IMR-90 (cell line): ENCODE measurements at regions not wholly inside any gene's neighbourhood (a gene's known extent, or its start where the extent isn't known, plus 50 kb on each side); places are given as distances from the start of the nearest gene placed in this dataset.

Experiments used
- ATAC-seq: fragments of 200-7000 bp; cut with Tn5 transposase; 2 replicates; pipeline ENCODE4 v1.9.1; 2020; ENCODE audit warnings: low read depth, mild to moderate bottlenecking, moderate library complexity
- BruUV-seq: library from RNA; stranded (reverse); fragments of 400-500 nt; replicated peaks from 2 replicates; lab custom pipeline; 2021; lab: Mats Ljungman, UMichigan
- CTCF ChIA-PET: fragments of 300-600 bp; formaldehyde crosslinking; extraction: SDS; loops from one replicate; lab custom pipeline; 2021; ENCODE audit warnings: antibody characterized with exemption; lab: Yijun Ruan, JAX
- POLR2A ChIA-PET: fragments of 300-600 bp; sonication (Branson Sonifier 250); formaldehyde crosslinking; loops from one replicate; lab custom pipeline; 2022; ENCODE audit warnings: antibody characterized with exemption; ENCODE audit not compliant: unreplicated experiment; lab: Charles Lee
- DNase-seq: peaks from one replicate; pipeline ENCODE4 v3.0.0; 2013
- H2AFZ ChIP-seq: replicated peaks from 2 replicates; pipeline ENCODE3; 2013; ENCODE audit warnings: low read length, mild to moderate bottlenecking; ENCODE audit not compliant: poor library complexity
- H2AK5ac ChIP-seq: 2 replicates; pipeline ENCODE4 v1.6.1; 2013; ENCODE audit warnings: low read depth, low read length, inconsistent platforms
- H2AK9ac ChIP-seq: replicated peaks from 2 replicates; pipeline ENCODE3; 2013; ENCODE audit warnings: mild to moderate bottlenecking, low read depth, low read length, moderate library complexity; ENCODE audit not compliant: poor library complexity
- H2BK120ac ChIP-seq: 2 replicates; pipeline ENCODE4 v1.6.1; 2013; ENCODE audit warnings: low read depth, low read length, inconsistent platforms
- H2BK15ac ChIP-seq: 3 replicates; pipeline ENCODE4 v1.6.1; 2013; ENCODE audit warnings: low read depth, low read length, inconsistent platforms
- H2BK20ac ChIP-seq: 2 replicates; pipeline ENCODE4 v1.6.1; 2013; ENCODE audit warnings: low read depth, mild to moderate bottlenecking, inconsistent platforms, low read length, moderate library complexity
- H2BK5ac ChIP-seq: 2 replicates; pipeline ENCODE4 v1.6.1; 2013; ENCODE audit warnings: mild to moderate bottlenecking, low read depth, low read length, inconsistent platforms; ENCODE audit not compliant: poor library complexity, severe bottlenecking
- H3K14ac ChIP-seq: replicated peaks from 2 replicates; pipeline ENCODE4 v1.6.1; 2013; ENCODE audit warnings: low read depth, low read length, inconsistent platforms
- H3K18ac ChIP-seq: 2 replicates; pipeline ENCODE4 v1.6.1; 2013; ENCODE audit warnings: low read depth, low read length, control low read depth
- H3K23ac ChIP-seq: 2 replicates; pipeline ENCODE4 v1.6.1; 2013; ENCODE audit warnings: low read depth, low read length, inconsistent platforms
- H3K27ac ChIP-seq: 2 replicates; pipeline ENCODE4 v1.5.1; 2013; ENCODE audit warnings: mild to moderate bottlenecking, control low read depth, low read length; ENCODE audit not compliant: insufficient read depth
- H3K27me3 ChIP-seq: 2 replicates; pipeline ENCODE4 v1.6.1; 2013; ENCODE audit warnings: low read length; ENCODE audit not compliant: control insufficient read depth, insufficient read depth
- H3K36me3 ChIP-seq: 2 replicates; pipeline ENCODE4 v1.6.1; 2013; ENCODE audit warnings: low read length, mixed read lengths; ENCODE audit not compliant: control insufficient read depth, insufficient read depth
- H3K4ac ChIP-seq: 2 replicates; pipeline ENCODE4 v1.6.1; 2013; ENCODE audit warnings: low read depth, low read length, inconsistent platforms
- H3K4me1 ChIP-seq: 2 replicates; pipeline ENCODE4 v1.6.1; 2013; ENCODE audit warnings: low read length, mixed read lengths; ENCODE audit not compliant: control insufficient read depth, insufficient read depth
- H3K4me2 ChIP-seq: 2 replicates; pipeline ENCODE4 v1.6.1; 2013; ENCODE audit warnings: low read depth, mild to moderate bottlenecking, control low read depth, low read length, moderate library complexity
- H3K4me3 ChIP-seq: 2 replicates; pipeline ENCODE4 v1.5.1; 2013; ENCODE audit warnings: low read depth, mild to moderate bottlenecking, control low read depth, low read length, moderate library complexity; ENCODE audit not compliant: insufficient read depth
- H3K56ac ChIP-seq: 2 replicates; pipeline ENCODE4 v1.6.1; 2013; ENCODE audit warnings: low read length, inconsistent platforms; ENCODE audit not compliant: insufficient read depth; ENCODE audit errors: extremely low read depth
- H3K79me1 ChIP-seq, 2 experiments: 2 replicates each; pipeline ENCODE4 v1.6.1; 2013; ENCODE audit warnings: low read length in 2 of 2, inconsistent platforms in 1 of 2, low read depth in 1 of 2
- H3K9ac ChIP-seq: 2 replicates; pipeline ENCODE4 v1.6.1; 2013; ENCODE audit warnings: low read depth, low read length, control low read depth
- H3K9me1 ChIP-seq: 2 replicates; pipeline ENCODE4 v1.6.1; 2013; ENCODE audit warnings: low read length, inconsistent platforms; ENCODE audit not compliant: insufficient read depth
- H3K9me3 ChIP-seq: 2 replicates; pipeline ENCODE4 v1.6.1; 2013; ENCODE audit warnings: low read length; ENCODE audit not compliant: control insufficient read depth, insufficient read depth
- H4K20me1 ChIP-seq: 2 replicates; pipeline ENCODE4 v1.6.1; 2013; ENCODE audit warnings: low read length, inconsistent platforms; ENCODE audit not compliant: insufficient read depth
- H4K5ac ChIP-seq: 2 replicates; pipeline ENCODE4 v1.6.1; 2013; ENCODE audit warnings: mild to moderate bottlenecking, low read depth, low read length, control low read depth
- H4K8ac ChIP-seq, 2 experiments: 2 replicates each; pipeline ENCODE4 v1.6.1; 2013; ENCODE audit warnings: low read depth in 2 of 2, low read length in 2 of 2, control low read depth in 1 of 2, inconsistent platforms in 1 of 2
- H4K91ac ChIP-seq: 2 replicates; pipeline ENCODE4 v1.6.1; 2013; ENCODE audit warnings: low read depth, low read length, inconsistent platforms; ENCODE audit not compliant: insufficient read depth
- MAFK ChIP-seq: IDR thresholded peaks from 2 replicates; pipeline ENCODE4 v1.6.1; 2012; ENCODE audit warnings: low read depth, low read length, improper control_type of control experiment
- POLR2A ChIP-seq: IDR thresholded peaks from 2 replicates; pipeline ENCODE4 v1.6.1; 2012; ENCODE audit warnings: mild to moderate bottlenecking, low read depth, low read length
- WGBS, 2 experiments: methylation state at CpG; one replicate each; pipeline versions ENCODE4 v1.1.5 to v1.1.7; 2013; ENCODE audit warnings: missing lambda C conversion rate in 2 of 2; ENCODE audit not compliant: insufficient read length in 1 of 2; ENCODE audit errors: extremely low coverage in 2 of 2; 5-methylcytosine and 5-hydroxymethylcytosine counted together
- dilution Hi-C: fragments of 300-500 bp; cut with HindIII; formaldehyde crosslinking; loops from one replicate; pipeline ENCODE4 v1.14.3; 2018; ENCODE audit warnings: low sequenced_read_pairs; ENCODE audit not compliant: unreplicated experiment
- in situ Hi-C: fragments of 300-500 bp; cut with MboI; formaldehyde crosslinking; loops from 3 replicates; pipeline ENCODE4 v1.14.3; 2019; ENCODE audit warnings: low sequenced_read_pairs, inconsistent platforms, mixed read lengths
- intact Hi-C: fragments of 100-400 bp; cut with micrococcal nuclease; formaldehyde crosslinking; loops from 2 replicates; pipeline ENCODE4 v1.10.0; 2022

DNA sequence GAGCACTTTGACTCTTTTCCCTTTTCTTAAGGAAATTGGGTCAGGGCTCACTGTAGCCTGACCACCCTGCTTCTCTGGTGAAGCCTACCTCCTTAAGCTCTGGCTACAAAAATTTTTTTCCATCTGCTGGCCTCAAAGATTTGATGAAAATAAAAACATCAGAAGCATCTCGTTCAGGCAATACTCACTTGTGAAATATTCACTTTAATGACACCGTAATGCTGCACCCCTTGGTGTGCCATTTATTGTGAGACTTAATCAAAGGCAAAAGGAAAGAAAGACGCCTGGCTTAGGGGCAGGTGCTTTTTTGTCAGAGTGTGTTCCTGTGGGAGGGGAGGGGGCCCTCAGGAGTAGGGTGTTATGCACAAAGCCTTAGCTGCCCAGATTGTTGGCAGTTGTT, 155.0 kb upstream of the TMPO start:
- no CpG with 5 or more reads among the region's 3 CpGs for WGBS, 2 experiments
- no peak overlapping the region for H3K27ac ChIP-seq
- no peak overlapping the region for H2BK120ac ChIP-seq
- no peak for TF ChIP-seq POLR2A
- TF ChIP-seq MAFK, result no peak
- dilution Hi-C loops (no loop called here), in situ Hi-C loops (no loop called here), intact Hi-C loops (no loop called here)
- no peak for DNase-seq
- H4K8ac ChIP-seq, result no peak overlapping the region
- BruUV-seq, result no TSS peak
- H4K91ac ChIP-seq, result no peak overlapping the region
- H3K56ac ChIP-seq, result no peak overlapping the region
- H3K23ac ChIP-seq, result no peak overlapping the region
- H2BK5ac ChIP-seq, result no peak overlapping the region
- no peaks in the 10 kb centered on the region for H3K79me1 ChIP-seq
- no peak for ATAC-seq
- no peak overlapping the region for H2BK15ac ChIP-seq
- H3K18ac ChIP-seq, result no peak overlapping the region
- H3K9ac ChIP-seq, result no peak overlapping the region
- H4K20me1 ChIP-seq, result no peaks in the 10 kb centered on the region
- ChIA-PET CTCF (no interaction called here), POLR2A (no interaction called here)
- no peak overlapping the region for H2AK9ac ChIP-seq
- no peak overlapping the region for H2BK20ac ChIP-seq
- H3K4me1 ChIP-seq, result no peaks in the 10 kb centered on the region
- no peak overlapping the region for H3K4me2 ChIP-seq
- no peak overlapping the region for H3K14ac ChIP-seq
- no peak overlapping the region for H4K5ac ChIP-seq
- H3K9me1 ChIP-seq, result no peaks in the 10 kb centered on the region
- H3K4me3 ChIP-seq, result no peak overlapping the region
- no peaks in the 10 kb centered on the region for H3K36me3 ChIP-seq
- no peak overlapping the region for H3K4ac ChIP-seq
- no peak overlapping the region for H2AK5ac ChIP-seq
- no peak overlapping the region for H2AFZ ChIP-seq
- H3K9me3 ChIP-seq, result no peaks in the 10 kb centered on the region
- peaks cover 2% of the 10 kb centered on the region; the same call in 1 of the 2 replicates for H3K27me3 ChIP-seq
